GM23338 (cell line): ENCODE measurements at regions not wholly inside any gene's neighbourhood (a gene's known extent, or its start where the extent isn't known, plus 50 kb on each side); places are given as distances from the start of the nearest gene placed in this dataset.

Experiments used
- CREB1 ChIP-seq: fragments of 250-450 bp; sonication (Bioruptor Pico); IDR thresholded peaks from 2 replicates; pipeline ENCODE4 v1.5.0; 2020; ENCODE audit warnings: low read depth, mild to moderate bottlenecking, moderate library complexity
- EZH2 ChIP-seq: fragments of 200-600 bp; sonication (generic); IDR thresholded peaks from one replicate; pipeline ENCODE4 v1.8.0; 2017; ENCODE audit warnings: antibody characterized with exemption, mild to moderate bottlenecking, low read depth; ENCODE audit not compliant: unreplicated experiment
- EZH2phosphoT487 ChIP-seq: fragments of 200-600 bp; sonication (generic); IDR thresholded peaks from one replicate; pipeline ENCODE4 v1.8.1; 2018; ENCODE audit warnings: antibody characterized with exemption; ENCODE audit not compliant: unreplicated experiment
- NANOG ChIP-seq: IDR thresholded peaks from 2 replicates; pipeline ENCODE4 v1.6.1; 2016; ENCODE audit warnings: antibody characterized with exemption, borderline replicate concordance
- POLR2AphosphoS5 ChIP-seq: IDR thresholded peaks from 2 replicates; pipeline ENCODE4 v1.6.1; 2016; ENCODE audit warnings: antibody characterized with exemption, low read depth
- STAT1 ChIP-seq: IDR thresholded peaks from one replicate; pipeline ENCODE4 v1.6.1; 2016; ENCODE audit warnings: antibody characterized with exemption; ENCODE audit not compliant: unreplicated experiment
- ZNF114 ChIP-seq: fragments of 250-450 bp; sonication (Bioruptor Pico); IDR thresholded peaks from 2 replicates; pipeline ENCODE4 v1.5.0; 2020; ENCODE audit warnings: mild to moderate bottlenecking, moderate library complexity
- TF ChIP-seq, protein P1 (sequence below), 2 experiments: fragments of 200-600 bp in 1 of 2; sonication (generic) in 1 of 2; conservative IDR thresholded peaks; 2 replicates each; pipeline versions ENCODE4 v1.5.1 to v1.6.1; 2016 to 2017; ENCODE audit warnings: antibody characterized with exemption in 2 of 2, low read depth in 2 of 2, mild to moderate bottlenecking in 2 of 2, moderate library complexity in 1 of 2
- TF ChIP-seq, protein P2 (sequence below): IDR thresholded peaks from one replicate; pipeline ENCODE4 v1.6.1; 2018; ENCODE audit warnings: antibody characterized with exemption; ENCODE audit not compliant: unreplicated experiment
- TF ChIP-seq, protein P3 (sequence below): fragments of 250-450 bp; sonication (Bioruptor Pico); IDR thresholded peaks from 2 replicates; pipeline ENCODE4 v1.5.0; 2020; ENCODE audit warnings: mild to moderate bottlenecking, moderate library complexity
- TF ChIP-seq, protein P4 (sequence below): IDR thresholded peaks from 2 replicates; pipeline ENCODE4 v1.6.1; 2016; ENCODE audit warnings: antibody characterized with exemption

DNA sequence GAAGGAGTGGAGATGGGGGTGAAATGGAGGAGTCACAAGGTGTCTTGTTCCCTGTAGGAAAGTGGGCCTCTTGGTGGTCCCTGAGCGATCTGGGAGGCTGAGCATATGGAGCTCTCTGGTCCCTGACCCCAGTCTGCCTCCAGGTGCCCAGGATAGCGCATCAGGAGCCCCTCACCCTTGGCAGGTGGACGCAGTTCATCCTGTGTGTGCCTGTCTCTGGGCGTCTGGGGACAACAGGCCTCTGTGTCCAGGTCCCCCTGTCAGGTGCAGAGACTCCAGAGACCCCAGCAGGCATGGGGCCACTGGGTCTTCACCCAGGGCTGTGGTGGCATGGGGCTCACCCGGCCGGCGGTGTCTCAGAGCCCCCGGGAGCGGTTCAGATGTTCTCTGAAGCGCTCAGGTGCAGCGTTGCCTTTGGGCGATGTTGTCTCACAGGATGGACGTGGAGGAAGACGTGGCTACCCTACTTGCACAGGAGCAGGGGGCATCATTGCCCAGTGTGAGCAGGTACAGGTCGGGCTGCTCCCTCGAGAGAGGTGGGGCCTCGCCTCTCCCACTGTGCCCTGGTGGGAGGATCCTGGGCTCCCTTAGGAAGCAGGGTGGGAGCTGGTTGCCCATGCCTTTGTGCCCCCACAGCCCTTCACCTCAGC lies 58.1 kb upstream of the TPM4 start:
- TF ChIP-seq EZH2phosphoT487: no peak
- TF ChIP-seq EZH2: no peak
- TF ChIP-seq, protein P1, sequence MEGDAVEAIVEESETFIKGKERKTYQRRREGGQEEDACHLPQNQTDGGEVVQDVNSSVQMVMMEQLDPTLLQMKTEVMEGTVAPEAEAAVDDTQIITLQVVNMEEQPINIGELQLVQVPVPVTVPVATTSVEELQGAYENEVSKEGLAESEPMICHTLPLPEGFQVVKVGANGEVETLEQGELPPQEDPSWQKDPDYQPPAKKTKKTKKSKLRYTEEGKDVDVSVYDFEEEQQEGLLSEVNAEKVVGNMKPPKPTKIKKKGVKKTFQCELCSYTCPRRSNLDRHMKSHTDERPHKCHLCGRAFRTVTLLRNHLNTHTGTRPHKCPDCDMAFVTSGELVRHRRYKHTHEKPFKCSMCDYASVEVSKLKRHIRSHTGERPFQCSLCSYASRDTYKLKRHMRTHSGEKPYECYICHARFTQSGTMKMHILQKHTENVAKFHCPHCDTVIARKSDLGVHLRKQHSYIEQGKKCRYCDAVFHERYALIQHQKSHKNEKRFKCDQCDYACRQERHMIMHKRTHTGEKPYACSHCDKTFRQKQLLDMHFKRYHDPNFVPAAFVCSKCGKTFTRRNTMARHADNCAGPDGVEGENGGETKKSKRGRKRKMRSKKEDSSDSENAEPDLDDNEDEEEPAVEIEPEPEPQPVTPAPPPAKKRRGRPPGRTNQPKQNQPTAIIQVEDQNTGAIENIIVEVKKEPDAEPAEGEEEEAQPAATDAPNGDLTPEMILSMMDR (conservative IDR thresholded peaks at IDR 0.05; ENCODE audit: low read depth in 2 of 2): no peak
- TF ChIP-seq NANOG: no peak
- TF ChIP-seq POLR2AphosphoS5: no peak
- TF ChIP-seq, protein P2, sequence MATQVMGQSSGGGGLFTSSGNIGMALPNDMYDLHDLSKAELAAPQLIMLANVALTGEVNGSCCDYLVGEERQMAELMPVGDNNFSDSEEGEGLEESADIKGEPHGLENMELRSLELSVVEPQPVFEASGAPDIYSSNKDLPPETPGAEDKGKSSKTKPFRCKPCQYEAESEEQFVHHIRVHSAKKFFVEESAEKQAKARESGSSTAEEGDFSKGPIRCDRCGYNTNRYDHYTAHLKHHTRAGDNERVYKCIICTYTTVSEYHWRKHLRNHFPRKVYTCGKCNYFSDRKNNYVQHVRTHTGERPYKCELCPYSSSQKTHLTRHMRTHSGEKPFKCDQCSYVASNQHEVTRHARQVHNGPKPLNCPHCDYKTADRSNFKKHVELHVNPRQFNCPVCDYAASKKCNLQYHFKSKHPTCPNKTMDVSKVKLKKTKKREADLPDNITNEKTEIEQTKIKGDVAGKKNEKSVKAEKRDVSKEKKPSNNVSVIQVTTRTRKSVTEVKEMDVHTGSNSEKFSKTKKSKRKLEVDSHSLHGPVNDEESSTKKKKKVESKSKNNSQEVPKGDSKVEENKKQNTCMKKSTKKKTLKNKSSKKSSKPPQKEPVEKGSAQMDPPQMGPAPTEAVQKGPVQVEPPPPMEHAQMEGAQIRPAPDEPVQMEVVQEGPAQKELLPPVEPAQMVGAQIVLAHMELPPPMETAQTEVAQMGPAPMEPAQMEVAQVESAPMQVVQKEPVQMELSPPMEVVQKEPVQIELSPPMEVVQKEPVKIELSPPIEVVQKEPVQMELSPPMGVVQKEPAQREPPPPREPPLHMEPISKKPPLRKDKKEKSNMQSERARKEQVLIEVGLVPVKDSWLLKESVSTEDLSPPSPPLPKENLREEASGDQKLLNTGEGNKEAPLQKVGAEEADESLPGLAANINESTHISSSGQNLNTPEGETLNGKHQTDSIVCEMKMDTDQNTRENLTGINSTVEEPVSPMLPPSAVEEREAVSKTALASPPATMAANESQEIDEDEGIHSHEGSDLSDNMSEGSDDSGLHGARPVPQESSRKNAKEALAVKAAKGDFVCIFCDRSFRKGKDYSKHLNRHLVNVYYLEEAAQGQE: no peak
- TF ChIP-seq, protein P3, sequence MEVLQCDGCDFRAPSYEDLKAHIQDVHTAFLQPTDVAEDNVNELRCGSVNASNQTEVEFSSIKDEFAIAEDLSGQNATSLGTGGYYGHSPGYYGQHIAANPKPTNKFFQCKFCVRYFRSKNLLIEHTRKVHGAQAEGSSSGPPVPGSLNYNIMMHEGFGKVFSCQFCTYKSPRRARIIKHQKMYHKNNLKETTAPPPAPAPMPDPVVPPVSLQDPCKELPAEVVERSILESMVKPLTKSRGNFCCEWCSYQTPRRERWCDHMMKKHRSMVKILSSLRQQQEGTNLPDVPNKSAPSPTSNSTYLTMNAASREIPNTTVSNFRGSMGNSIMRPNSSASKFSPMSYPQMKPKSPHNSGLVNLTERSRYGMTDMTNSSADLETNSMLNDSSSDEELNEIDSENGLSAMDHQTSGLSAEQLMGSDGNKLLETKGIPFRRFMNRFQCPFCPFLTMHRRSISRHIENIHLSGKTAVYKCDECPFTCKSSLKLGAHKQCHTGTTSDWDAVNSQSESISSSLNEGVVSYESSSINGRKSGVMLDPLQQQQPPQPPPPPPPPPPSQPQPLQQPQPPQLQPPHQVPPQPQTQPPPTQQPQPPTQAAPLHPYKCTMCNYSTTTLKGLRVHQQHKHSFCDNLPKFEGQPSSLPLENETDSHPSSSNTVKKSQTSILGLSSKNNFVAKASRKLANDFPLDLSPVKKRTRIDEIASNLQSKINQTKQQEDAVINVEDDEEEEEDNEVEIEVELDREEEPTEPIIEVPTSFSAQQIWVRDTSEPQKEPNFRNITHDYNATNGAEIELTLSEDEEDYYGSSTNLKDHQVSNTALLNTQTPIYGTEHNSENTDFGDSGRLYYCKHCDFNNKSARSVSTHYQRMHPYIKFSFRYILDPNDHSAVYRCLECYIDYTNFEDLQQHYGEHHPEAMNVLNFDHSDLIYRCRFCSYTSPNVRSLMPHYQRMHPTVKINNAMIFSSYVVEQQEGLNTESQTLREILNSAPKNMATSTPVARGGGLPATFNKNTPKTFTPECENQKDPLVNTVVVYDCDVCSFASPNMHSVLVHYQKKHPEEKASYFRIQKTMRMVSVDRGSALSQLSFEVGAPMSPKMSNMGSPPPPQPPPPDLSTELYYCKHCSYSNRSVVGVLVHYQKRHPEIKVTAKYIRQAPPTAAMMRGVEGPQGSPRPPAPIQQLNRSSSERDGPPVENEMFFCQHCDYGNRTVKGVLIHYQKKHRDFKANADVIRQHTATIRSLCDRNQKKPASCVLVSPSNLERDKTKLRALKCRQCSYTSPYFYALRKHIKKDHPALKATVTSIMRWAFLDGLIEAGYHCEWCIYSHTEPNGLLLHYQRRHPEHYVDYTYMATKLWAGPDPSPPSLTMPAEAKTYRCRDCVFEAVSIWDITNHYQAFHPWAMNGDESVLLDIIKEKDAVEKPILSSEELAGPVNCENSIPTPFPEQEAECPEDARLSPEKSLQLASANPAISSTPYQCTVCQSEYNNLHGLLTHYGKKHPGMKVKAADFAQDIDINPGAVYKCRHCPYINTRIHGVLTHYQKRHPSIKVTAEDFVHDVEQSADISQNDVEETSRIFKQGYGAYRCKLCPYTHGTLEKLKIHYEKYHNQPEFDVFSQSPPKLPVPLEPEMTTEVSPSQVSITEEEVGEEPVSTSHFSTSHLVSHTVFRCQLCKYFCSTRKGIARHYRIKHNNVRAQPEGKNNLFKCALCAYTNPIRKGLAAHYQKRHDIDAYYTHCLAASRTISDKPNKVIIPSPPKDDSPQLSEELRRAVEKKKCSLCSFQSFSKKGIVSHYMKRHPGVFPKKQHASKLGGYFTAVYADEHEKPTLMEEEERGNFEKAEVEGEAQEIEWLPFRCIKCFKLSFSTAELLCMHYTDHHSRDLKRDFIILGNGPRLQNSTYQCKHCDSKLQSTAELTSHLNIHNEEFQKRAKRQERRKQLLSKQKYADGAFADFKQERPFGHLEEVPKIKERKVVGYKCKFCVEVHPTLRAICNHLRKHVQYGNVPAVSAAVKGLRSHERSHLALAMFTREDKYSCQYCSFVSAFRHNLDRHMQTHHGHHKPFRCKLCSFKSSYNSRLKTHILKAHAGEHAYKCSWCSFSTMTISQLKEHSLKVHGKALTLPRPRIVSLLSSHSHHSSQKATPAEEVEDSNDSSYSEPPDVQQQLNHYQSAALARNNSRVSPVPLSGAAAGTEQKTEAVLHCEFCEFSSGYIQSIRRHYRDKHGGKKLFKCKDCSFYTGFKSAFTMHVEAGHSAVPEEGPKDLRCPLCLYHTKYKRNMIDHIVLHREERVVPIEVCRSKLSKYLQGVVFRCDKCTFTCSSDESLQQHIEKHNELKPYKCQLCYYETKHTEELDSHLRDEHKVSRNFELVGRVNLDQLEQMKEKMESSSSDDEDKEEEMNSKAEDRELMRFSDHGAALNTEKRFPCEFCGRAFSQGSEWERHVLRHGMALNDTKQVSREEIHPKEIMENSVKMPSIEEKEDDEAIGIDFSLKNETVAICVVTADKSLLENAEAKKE (CRISPR knock-in tag): no peak
- TF ChIP-seq ZNF114 (CRISPR knock-in tag): no peak
- TF ChIP-seq CREB1 (CRISPR knock-in tag): no peak
- TF ChIP-seq, protein P4, sequence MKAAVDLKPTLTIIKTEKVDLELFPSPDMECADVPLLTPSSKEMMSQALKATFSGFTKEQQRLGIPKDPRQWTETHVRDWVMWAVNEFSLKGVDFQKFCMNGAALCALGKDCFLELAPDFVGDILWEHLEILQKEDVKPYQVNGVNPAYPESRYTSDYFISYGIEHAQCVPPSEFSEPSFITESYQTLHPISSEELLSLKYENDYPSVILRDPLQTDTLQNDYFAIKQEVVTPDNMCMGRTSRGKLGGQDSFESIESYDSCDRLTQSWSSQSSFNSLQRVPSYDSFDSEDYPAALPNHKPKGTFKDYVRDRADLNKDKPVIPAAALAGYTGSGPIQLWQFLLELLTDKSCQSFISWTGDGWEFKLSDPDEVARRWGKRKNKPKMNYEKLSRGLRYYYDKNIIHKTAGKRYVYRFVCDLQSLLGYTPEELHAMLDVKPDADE: no peak
- no peak for TF ChIP-seq STAT1
